Thymus (tissue), 11 donors: ENCODE measurements at regions not wholly inside any gene's neighbourhood (a gene's known extent, or its start where the extent isn't known, plus 50 kb on each side); places are given as distances from the start of the nearest gene placed in this dataset.

Source experiments
- DNase-seq, 9 donors: peaks; one replicate each; pipeline ENCODE4 v3.0.0-alpha.2; 2013; ENCODE audit warnings: low spot score in 9 of 9, low read depth in 6 of 9, missing footprints in 1 of 9
- H3K27ac ChIP-seq, 2 donors: one replicate each; pipeline ENCODE4 v1.5.1; 2013; ENCODE audit warnings: control low read depth in 1 of 2, low read depth in 1 of 2, low read length in 1 of 2, mild to moderate bottlenecking in 1 of 2, moderate library complexity in 1 of 2
- H3K27me3 ChIP-seq, 2 donors: one replicate each; pipeline ENCODE4 v1.5.1; 2013; ENCODE audit warnings: low read length in 1 of 2; ENCODE audit not compliant: control insufficient read depth in 2 of 2, insufficient read depth in 1 of 2
- H3K36me3 ChIP-seq, 2 donors: one replicate each; pipeline ENCODE4 v1.5.1; 2013; ENCODE audit warnings: low read length in 1 of 2, mild to moderate bottlenecking in 1 of 2, moderate library complexity in 1 of 2; ENCODE audit not compliant: control insufficient read depth in 2 of 2, insufficient read depth in 2 of 2
- H3K4me1 ChIP-seq, 2 donors: one replicate each; pipeline ENCODE4 v1.5.1; 2013; ENCODE audit warnings: low read length in 2 of 2; ENCODE audit not compliant: control insufficient read depth in 2 of 2, insufficient read depth in 2 of 2
- H3K4me3 ChIP-seq, 2 donors: one replicate each; pipeline ENCODE4 v1.5.1; 2013; ENCODE audit warnings: low read length in 2 of 2, control low read depth in 1 of 2, mild to moderate bottlenecking in 1 of 2
- H3K9me3 ChIP-seq, 2 donors: one replicate each; pipeline ENCODE4 v1.5.1; 2013; ENCODE audit warnings: low read length in 1 of 2, mild to moderate bottlenecking in 1 of 2; ENCODE audit not compliant: control insufficient read depth in 2 of 2, insufficient read depth in 1 of 2
- WGBS: extraction: QIAGEN DNeasy Blood & Tissue Kit; methylation state at CpG from one replicate; pipeline ENCODE4 v1.1.7; 2013; 5-methylcytosine and 5-hydroxymethylcytosine counted together
- donor health status: healthy.

- peaks cover 0 to 19% of the 10 kb centered on the region in 2 donors for H3K4me1 ChIP-seq
- DNase-seq: no peak
- H3K9me3 ChIP-seq: no peaks in the 10 kb centered on the region
- no peak overlapping the region for H3K4me3 ChIP-seq
- no peaks in the 10 kb centered on the region for H3K36me3 ChIP-seq
- 99% methylated on average over 7 of the region's 7 CpGs for WGBS
- H3K27ac ChIP-seq: no peak overlapping the region
- no peaks in the 10 kb centered on the region for H3K27me3 ChIP-seq
Observed at GRCh38 chr6:3631877-3632276, 119.6 kb downstream of the PXDC1 start.

GRCh38 chr6:3631186-3631585 lies 120.3 kb downstream of the PXDC1 start:
- Histone ChIP-seq H3K36me3 (no peaks in the 10 kb centered on the region), H3K4me1 (peaks cover 0 to 19% of the 10 kb centered on the region in 2 donors), H3K9me3 (no peaks in the 10 kb centered on the region), H3K27me3 (no peaks in the 10 kb centered on the region), H3K4me3 (no peak overlapping the region), H3K27ac (no peak overlapping the region)
- whole genome bisulfite sequencing: 97% methylated on average over 3 of the region's 3 CpGs
- no peak for DNase-seq

GRCh38 chr6:3630258-3630835 lies 121.2 kb downstream of the PXDC1 start:
- Histone ChIP-seq H3K27me3 (no peaks in the 10 kb centered on the region), H3K9me3 (no peaks in the 10 kb centered on the region), H3K27ac (no peak overlapping the region), H3K4me1 (peaks cover 0 to 22% of the 10 kb centered on the region in 2 donors), H3K4me3 (no peak overlapping the region), H3K36me3 (no peaks in the 10 kb centered on the region)
- WGBS: 92% methylated on average over 4 of the region's 4 CpGs
- DNase-seq: no peak

GRCh38 chr6:3627956-3628835 lies 123.3 kb downstream of the PXDC1 start:
- no peaks in the 10 kb centered on the region for H3K27me3 ChIP-seq
- H3K36me3 ChIP-seq: no peaks in the 10 kb centered on the region
- peaks cover 0 to 2% of the 10 kb centered on the region in 2 donors for H3K9me3 ChIP-seq
- peaks cover 3 to 34% of the 10 kb centered on the region in 2 donors for H3K4me1 ChIP-seq
- no peak overlapping the region for H3K27ac ChIP-seq
- WGBS: 44% methylated on average over 20 of the region's 20 CpGs
- DNase-seq: peak in 5 of 9 donors; percentile 38 to 78 (median 46)
- no peak overlapping the region for H3K4me3 ChIP-seq

- WGBS: 94% methylated on average over 9 of the region's 9 CpGs
- no peak for DNase-seq
Observed at GRCh38 chr6:3627501-3627900, 124.0 kb downstream of the PXDC1 start.

GRCh38 chr6:3625980-3626563 lies 125.4 kb downstream of the PXDC1 start:
- no peak for DNase-seq
- no peaks in the 10 kb centered on the region for H3K36me3 ChIP-seq
- no peaks in the 10 kb centered on the region for H3K27me3 ChIP-seq
- no peak overlapping the region for H3K27ac ChIP-seq
- WGBS: 82% methylated on average over 14 of the region's 14 CpGs
- peaks cover 3 to 35% of the 10 kb centered on the region in 2 donors for H3K4me1 ChIP-seq
- peaks cover 0 to 2% of the 10 kb centered on the region in 2 donors for H3K9me3 ChIP-seq
- H3K4me3 ChIP-seq: no peak overlapping the region

More at GRCh38 chr6:3627501-3627900, 124.0 kb downstream of the PXDC1 start:
- Histone ChIP-seq H3K36me3 (no peaks in the 10 kb centered on the region), H3K4me1 (peaks cover 3 to 35% of the 10 kb centered on the region in 2 donors), H3K27me3 (no peaks in the 10 kb centered on the region), H3K9me3 (peaks cover 0 to 2% of the 10 kb centered on the region in 2 donors), H3K27ac (no peak overlapping the region), H3K4me3 (no peak overlapping the region)

GRCh38 chr6:3625149-3625979 lies 126.1 kb downstream of the PXDC1 start:
- Histone ChIP-seq H3K4me3 (no peak overlapping the region), H3K9me3 (peaks cover 0 to 2% of the 10 kb centered on the region in 2 donors), H3K36me3 (no peaks in the 10 kb centered on the region), H3K4me1 (peaks cover 3 to 35% of the 10 kb centered on the region in 2 donors), H3K27me3 (no peaks in the 10 kb centered on the region), H3K27ac (no peak overlapping the region)
- WGBS: 93% methylated on average over 16 of the region's 16 CpGs
- no peak for DNase-seq

GRCh38 chr6:3624250-3625136 lies 127.0 kb downstream of the PXDC1 start:
- H3K36me3 ChIP-seq: no peaks in the 10 kb centered on the region
- H3K9me3 ChIP-seq: peaks cover 0 to 2% of the 10 kb centered on the region in 2 donors
- 94% methylated on average over 14 of the region's 14 CpGs for WGBS
- no peak overlapping the region for H3K4me3 ChIP-seq
- no peak for DNase-seq
- peaks cover 3 to 35% of the 10 kb centered on the region in 2 donors for H3K4me1 ChIP-seq
- H3K27ac ChIP-seq: no peak overlapping the region
- H3K27me3 ChIP-seq: no peaks in the 10 kb centered on the region
